ENCODE measurements at regions not wholly inside any gene's neighbourhood (a gene's known extent, or its start where the extent isn't known, plus 50 kb on each side); places are given as distances from the start of the nearest gene placed in this dataset.

DNA sequence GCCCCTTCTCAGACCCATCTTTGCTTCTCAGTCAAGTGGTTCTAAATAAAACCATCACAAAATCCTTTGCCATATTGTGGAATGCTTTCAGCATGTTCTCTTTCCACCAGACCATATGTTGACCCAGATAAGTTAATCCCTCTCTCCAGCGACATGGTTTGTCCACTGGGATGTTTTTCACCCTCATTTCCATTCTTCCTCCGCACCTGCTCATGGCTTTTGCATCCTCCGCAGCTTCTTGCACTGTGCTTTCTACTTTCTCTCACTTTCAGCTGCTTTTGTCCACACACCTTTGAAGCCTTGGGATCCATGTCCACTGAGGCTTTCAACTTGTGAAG, 52.3 kb upstream of the WAC start (continued):
- TF ChIP-seq, protein P1, sequence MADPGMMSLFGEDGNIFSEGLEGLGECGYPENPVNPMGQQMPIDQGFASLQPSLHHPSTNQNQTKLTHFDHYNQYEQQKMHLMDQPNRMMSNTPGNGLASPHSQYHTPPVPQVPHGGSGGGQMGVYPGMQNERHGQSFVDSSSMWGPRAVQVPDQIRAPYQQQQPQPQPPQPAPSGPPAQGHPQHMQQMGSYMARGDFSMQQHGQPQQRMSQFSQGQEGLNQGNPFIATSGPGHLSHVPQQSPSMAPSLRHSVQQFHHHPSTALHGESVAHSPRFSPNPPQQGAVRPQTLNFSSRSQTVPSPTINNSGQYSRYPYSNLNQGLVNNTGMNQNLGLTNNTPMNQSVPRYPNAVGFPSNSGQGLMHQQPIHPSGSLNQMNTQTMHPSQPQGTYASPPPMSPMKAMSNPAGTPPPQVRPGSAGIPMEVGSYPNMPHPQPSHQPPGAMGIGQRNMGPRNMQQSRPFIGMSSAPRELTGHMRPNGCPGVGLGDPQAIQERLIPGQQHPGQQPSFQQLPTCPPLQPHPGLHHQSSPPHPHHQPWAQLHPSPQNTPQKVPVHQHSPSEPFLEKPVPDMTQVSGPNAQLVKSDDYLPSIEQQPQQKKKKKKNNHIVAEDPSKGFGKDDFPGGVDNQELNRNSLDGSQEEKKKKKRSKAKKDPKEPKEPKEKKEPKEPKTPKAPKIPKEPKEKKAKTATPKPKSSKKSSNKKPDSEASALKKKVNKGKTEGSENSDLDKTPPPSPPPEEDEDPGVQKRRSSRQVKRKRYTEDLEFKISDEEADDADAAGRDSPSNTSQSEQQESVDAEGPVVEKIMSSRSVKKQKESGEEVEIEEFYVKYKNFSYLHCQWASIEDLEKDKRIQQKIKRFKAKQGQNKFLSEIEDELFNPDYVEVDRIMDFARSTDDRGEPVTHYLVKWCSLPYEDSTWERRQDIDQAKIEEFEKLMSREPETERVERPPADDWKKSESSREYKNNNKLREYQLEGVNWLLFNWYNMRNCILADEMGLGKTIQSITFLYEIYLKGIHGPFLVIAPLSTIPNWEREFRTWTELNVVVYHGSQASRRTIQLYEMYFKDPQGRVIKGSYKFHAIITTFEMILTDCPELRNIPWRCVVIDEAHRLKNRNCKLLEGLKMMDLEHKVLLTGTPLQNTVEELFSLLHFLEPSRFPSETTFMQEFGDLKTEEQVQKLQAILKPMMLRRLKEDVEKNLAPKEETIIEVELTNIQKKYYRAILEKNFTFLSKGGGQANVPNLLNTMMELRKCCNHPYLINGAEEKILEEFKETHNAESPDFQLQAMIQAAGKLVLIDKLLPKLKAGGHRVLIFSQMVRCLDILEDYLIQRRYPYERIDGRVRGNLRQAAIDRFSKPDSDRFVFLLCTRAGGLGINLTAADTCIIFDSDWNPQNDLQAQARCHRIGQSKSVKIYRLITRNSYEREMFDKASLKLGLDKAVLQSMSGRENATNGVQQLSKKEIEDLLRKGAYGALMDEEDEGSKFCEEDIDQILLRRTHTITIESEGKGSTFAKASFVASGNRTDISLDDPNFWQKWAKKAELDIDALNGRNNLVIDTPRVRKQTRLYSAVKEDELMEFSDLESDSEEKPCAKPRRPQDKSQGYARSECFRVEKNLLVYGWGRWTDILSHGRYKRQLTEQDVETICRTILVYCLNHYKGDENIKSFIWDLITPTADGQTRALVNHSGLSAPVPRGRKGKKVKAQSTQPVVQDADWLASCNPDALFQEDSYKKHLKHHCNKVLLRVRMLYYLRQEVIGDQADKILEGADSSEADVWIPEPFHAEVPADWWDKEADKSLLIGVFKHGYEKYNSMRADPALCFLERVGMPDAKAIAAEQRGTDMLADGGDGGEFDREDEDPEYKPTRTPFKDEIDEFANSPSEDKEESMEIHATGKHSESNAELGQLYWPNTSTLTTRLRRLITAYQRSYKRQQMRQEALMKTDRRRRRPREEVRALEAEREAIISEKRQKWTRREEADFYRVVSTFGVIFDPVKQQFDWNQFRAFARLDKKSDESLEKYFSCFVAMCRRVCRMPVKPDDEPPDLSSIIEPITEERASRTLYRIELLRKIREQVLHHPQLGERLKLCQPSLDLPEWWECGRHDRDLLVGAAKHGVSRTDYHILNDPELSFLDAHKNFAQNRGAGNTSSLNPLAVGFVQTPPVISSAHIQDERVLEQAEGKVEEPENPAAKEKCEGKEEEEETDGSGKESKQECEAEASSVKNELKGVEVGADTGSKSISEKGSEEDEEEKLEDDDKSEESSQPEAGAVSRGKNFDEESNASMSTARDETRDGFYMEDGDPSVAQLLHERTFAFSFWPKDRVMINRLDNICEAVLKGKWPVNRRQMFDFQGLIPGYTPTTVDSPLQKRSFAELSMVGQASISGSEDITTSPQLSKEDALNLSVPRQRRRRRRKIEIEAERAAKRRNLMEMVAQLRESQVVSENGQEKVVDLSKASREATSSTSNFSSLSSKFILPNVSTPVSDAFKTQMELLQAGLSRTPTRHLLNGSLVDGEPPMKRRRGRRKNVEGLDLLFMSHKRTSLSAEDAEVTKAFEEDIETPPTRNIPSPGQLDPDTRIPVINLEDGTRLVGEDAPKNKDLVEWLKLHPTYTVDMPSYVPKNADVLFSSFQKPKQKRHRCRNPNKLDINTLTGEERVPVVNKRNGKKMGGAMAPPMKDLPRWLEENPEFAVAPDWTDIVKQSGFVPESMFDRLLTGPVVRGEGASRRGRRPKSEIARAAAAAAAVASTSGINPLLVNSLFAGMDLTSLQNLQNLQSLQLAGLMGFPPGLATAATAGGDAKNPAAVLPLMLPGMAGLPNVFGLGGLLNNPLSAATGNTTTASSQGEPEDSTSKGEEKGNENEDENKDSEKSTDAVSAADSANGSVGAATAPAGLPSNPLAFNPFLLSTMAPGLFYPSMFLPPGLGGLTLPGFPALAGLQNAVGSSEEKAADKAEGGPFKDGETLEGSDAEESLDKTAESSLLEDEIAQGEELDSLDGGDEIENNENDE (IDR thresholded peaks at IDR 0.05; ENCODE audit: insufficient replicate concordance, low read length), result no peak
- no peak for TF ChIP-seq TEAD4 (IDR thresholded peaks at IDR 0.05; ENCODE audit: low read depth, low read length)
- no peak for TF ChIP-seq KDM4A (IDR thresholded peaks at IDR 0.05; ENCODE audit: low read depth, low read length, severe bottlenecking)
- no peak for TF ChIP-seq GTF2F1 (IDR thresholded peaks at IDR 0.05; ENCODE audit: borderline replicate concordance, low read depth, low read length)

All from H1 (cell line).